SK-N-SH (cell line): ENCODE measurements at regions not wholly inside any gene's neighbourhood (a gene's known extent, or its start where the extent isn't known, plus 50 kb on each side); places are given as distances from the start of the nearest gene placed in this dataset.

Source experiments
- CTCF ChIA-PET: fragments of 300-600, 350-600 bp; formaldehyde crosslinking; extraction: SDS; loops from one replicate; lab custom pipeline; 2021; lab: Yijun Ruan, JAX
- POLR2A ChIA-PET: fragments of 350-600 bp; sonication (Branson Sonifier 250); formaldehyde crosslinking; extraction: SDS; loops from one replicate; lab custom pipeline; 2020; ENCODE audit warnings: antibody characterized with exemption, inconsistent platforms; lab: Yijun Ruan, JAX
- DNase-seq: peaks from one replicate; pipeline ENCODE4 v3.0.0; 2012
- H2AFZ ChIP-seq: fragments of 200-600 bp; sonication (generic); 2 replicates; pipeline ENCODE4 v1.8.1; 2016; ENCODE audit warnings: antibody characterized with exemption, mild to moderate bottlenecking, low read depth
- H3F3A ChIP-seq: fragments of 200-600 bp; sonication (generic); replicated peaks from 2 replicates; pipeline ENCODE3; 2016; ENCODE audit warnings: antibody characterized with exemption, mild to moderate bottlenecking; ENCODE audit not compliant: insufficient read depth
- H3K27ac ChIP-seq, 2 experiments: fragments of 200-500 bp in 1 of 2; fragments of 200-600 bp in 1 of 2; sonication (Bioruptor generic) in 1 of 2; sonication (generic), shearing (Covaris generic) in 1 of 2; 2 replicates each; pipeline versions ENCODE4 v1.5.1 to v1.6.1; 2014 to 2016; ENCODE audit warnings: low read depth in 2 of 2, inconsistent platforms in 1 of 2, low read length in 1 of 2, mild to moderate bottlenecking in 1 of 2, mixed read lengths in 1 of 2
- H3K27me3 ChIP-seq: fragments of 200-600 bp; sonication (generic), shearing (Covaris generic); 2 replicates; pipeline ENCODE4 v1.6.1; 2016; ENCODE audit warnings: mixed run types; ENCODE audit not compliant: insufficient read depth
- H3K36me3 ChIP-seq, 2 experiments: fragments of 200-500 bp in 1 of 2; fragments of 200-600 bp in 1 of 2; sonication (Bioruptor generic) in 1 of 2; sonication (generic) in 1 of 2; replicated peaks in 1 of 2; 2 replicates each; pipeline versions ENCODE3 to v1.5.1; 2014 to 2016; ENCODE audit warnings: low read length in 1 of 2, mild to moderate bottlenecking in 1 of 2; ENCODE audit not compliant: insufficient read depth in 2 of 2, control insufficient read depth in 1 of 2
- H3K4me1 ChIP-seq, 2 experiments: fragments of 200-500 bp in 1 of 2; fragments of 200-600 bp in 1 of 2; sonication (Bioruptor generic) in 1 of 2; sonication (generic), shearing (Covaris generic) in 1 of 2; 2 replicates each; pipeline versions ENCODE4 v1.5.1 to v1.6.1; 2014 to 2016; ENCODE audit warnings: low read depth in 1 of 2, low read length in 1 of 2, mixed run types in 1 of 2; ENCODE audit not compliant: insufficient read depth in 2 of 2, control insufficient read depth in 1 of 2
- H3K4me2 ChIP-seq: fragments of 200-600 bp; sonication (generic), shearing (Covaris generic); 2 replicates; pipeline ENCODE4 v1.6.1; 2017; ENCODE audit warnings: mixed run types
- H3K4me3 ChIP-seq, 2 experiments: fragments of 200-500 bp in 1 of 2; fragments of 200-600 bp in 1 of 2; sonication (Bioruptor generic) in 1 of 2; sonication (generic), shearing (Covaris generic) in 1 of 2; 2 replicates each; pipeline versions ENCODE4 v1.5.1 to v1.8.1; 2014 to 2016; ENCODE audit warnings: low read depth in 2 of 2, inconsistent platforms in 1 of 2, low read length in 1 of 2, mild to moderate bottlenecking in 1 of 2, mixed read lengths in 1 of 2, moderate library complexity in 1 of 2
- H3K79me2 ChIP-seq: fragments of 200-600 bp; sonication (generic); 2 replicates; pipeline ENCODE4 v1.8.1; 2017; ENCODE audit warnings: mild to moderate bottlenecking; ENCODE audit not compliant: insufficient read depth
- H3K9ac ChIP-seq: fragments of 200-600 bp; sonication (generic); 2 replicates; pipeline ENCODE4 v1.6.1; 2017; ENCODE audit warnings: mixed run types
- H3K9me2 ChIP-seq: fragments of 200-600 bp; sonication (generic); 2 replicates; pipeline ENCODE4 v1.6.1; 2017; ENCODE audit warnings: mixed run types
- H3K9me3 ChIP-seq: fragments of 200-600 bp; sonication (generic); 2 replicates; pipeline ENCODE4 v1.6.1; 2017; ENCODE audit warnings: mixed run types, mild to moderate bottlenecking, moderate library complexity
- H4K20me1 ChIP-seq: fragments of 200-600 bp; sonication (generic); 2 replicates; pipeline ENCODE4 v1.6.1; 2017; ENCODE audit warnings: mild to moderate bottlenecking, mixed run types; ENCODE audit not compliant: insufficient read depth
- CHD2 ChIP-seq: fragments of 150-350 bp; IDR thresholded peaks from 2 replicates; pipeline ENCODE4 v1.6.1; 2018; ENCODE audit warnings: low read length; ENCODE audit not compliant: partially characterized antibody
- ELF1 ChIP-seq: IDR thresholded peaks from 2 replicates; pipeline ENCODE4 v1.4.0; 2012
- EP300 ChIP-seq, 2 experiments: IDR thresholded peaks; 2 replicates each; pipeline versions ENCODE4 v1.4.0 to v1.6.1; 2012; ENCODE audit warnings: borderline replicate concordance in 1 of 2, low read depth in 1 of 2, low read length in 1 of 2
- EZH2phosphoT487 ChIP-seq: fragments of 200-600 bp; sonication (generic); IDR thresholded peaks from 2 replicates; pipeline ENCODE4 v1.6.1; 2017; ENCODE audit warnings: low read depth, mixed run types, mild to moderate bottlenecking, antibody characterized with exemption, moderate library complexity, borderline replicate concordance
- FOSL2 ChIP-seq: IDR thresholded peaks from 2 replicates; pipeline ENCODE4 v1.4.0; 2012; ENCODE audit warnings: low read depth, mild to moderate bottlenecking, moderate library complexity, borderline replicate concordance
- FOXM1 ChIP-seq: IDR thresholded peaks from 2 replicates; pipeline ENCODE4 v1.4.0; 2012; ENCODE audit warnings: low read depth, mild to moderate bottlenecking
- GABPA ChIP-seq: IDR thresholded peaks from 2 replicates; pipeline ENCODE4 v1.4.0; 2012; ENCODE audit warnings: low read depth, mild to moderate bottlenecking
- GATA2 ChIP-seq: sonication (generic); formaldehyde crosslinking; IDR thresholded peaks from 2 replicates; pipeline ENCODE4 v1.5.0; 2020; ENCODE audit warnings: mild to moderate bottlenecking, missing genetic modification reagents
- NRF1 ChIP-seq: IDR thresholded peaks from 2 replicates; pipeline ENCODE4 v1.6.1; 2012; ENCODE audit warnings: low read depth, mild to moderate bottlenecking, low read length
- RAD21 ChIP-seq: IDR thresholded peaks from 2 replicates; pipeline ENCODE4 v1.6.1; 2012; ENCODE audit warnings: mild to moderate bottlenecking, low read length
- RCOR1 ChIP-seq: fragments of 150-350 bp; IDR thresholded peaks from 2 replicates; pipeline ENCODE4 v1.6.1; 2017; ENCODE audit warnings: antibody characterized with exemption, low read length
- RFX5 ChIP-seq: IDR thresholded peaks from 2 replicates; pipeline ENCODE4 v1.6.1; 2012; ENCODE audit warnings: mild to moderate bottlenecking, improper control_type of control experiment, low read length
- RXRA ChIP-seq: IDR thresholded peaks from 2 replicates; pipeline ENCODE4 v1.4.0; 2012; ENCODE audit warnings: low read depth, mild to moderate bottlenecking, borderline replicate concordance
- SMC3 ChIP-seq: IDR thresholded peaks from 2 replicates; pipeline ENCODE4 v1.6.1; 2012; ENCODE audit warnings: low read depth, low read length, improper control_type of control experiment
- TAF1 ChIP-seq: IDR thresholded peaks from 2 replicates; pipeline ENCODE4 v1.6.1; 2012; ENCODE audit warnings: low read depth, mild to moderate bottlenecking, low read length, moderate library complexity, borderline replicate concordance
- TCF12 ChIP-seq: IDR thresholded peaks from 2 replicates; pipeline ENCODE4 v1.4.0; 2012
- TEAD4 ChIP-seq: IDR thresholded peaks from 2 replicates; pipeline ENCODE4 v1.4.0; 2012; ENCODE audit warnings: mild to moderate bottlenecking, borderline replicate concordance; ENCODE audit not compliant: insufficient read depth
- YY1 ChIP-seq: IDR thresholded peaks from 2 replicates; pipeline ENCODE4 v1.4.0; 2012; ENCODE audit warnings: low read depth, mild to moderate bottlenecking
- WGBS: methylation state at CpG from one replicate; pipeline ENCODE4 v1.1.6; 2017; ENCODE audit warnings: low lambda C conversion rate; 5-methylcytosine and 5-hydroxymethylcytosine counted together
- TF ChIP-seq, protein P1 (sequence below): IDR thresholded peaks from 2 replicates; pipeline ENCODE4 v1.4.0; 2012; ENCODE audit warnings: low read depth, borderline replicate concordance
- TF ChIP-seq, protein P2 (sequence below): IDR thresholded peaks from 2 replicates; pipeline ENCODE4 v1.4.0; 2012; ENCODE audit warnings: low read depth

DNA sequence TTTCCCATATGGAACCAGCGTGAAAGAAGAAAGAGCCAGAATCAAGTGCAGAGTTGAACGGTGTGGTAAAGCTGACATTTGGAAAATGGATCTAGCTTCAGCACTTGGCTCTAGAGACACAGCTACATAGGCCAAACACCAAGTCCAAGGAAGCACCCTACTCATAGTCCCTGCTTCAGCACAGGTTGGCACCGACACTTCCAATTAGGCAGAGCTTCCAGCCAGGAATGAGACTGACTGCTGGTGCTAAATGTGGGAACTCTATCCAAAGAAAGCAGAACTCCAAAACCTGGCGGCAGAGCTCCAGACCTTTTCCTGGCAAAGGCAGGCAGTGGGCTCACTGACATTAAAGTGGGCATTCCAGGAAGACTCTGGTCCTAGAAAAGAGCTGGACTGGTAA, 125.4 kb upstream of the CTNNA2 start:
- no peak overlapping the region for H3K4me3 ChIP-seq
- 21% methylated on average over 3 of the region's 4 CpGs for WGBS
- TF ChIP-seq GABPA (no peak), RAD21 (no peak)
- TF ChIP-seq, all 33 proteins: peak for 0
- ChIA-PET CTCF (interaction anchor here (0.8 kb wide), 1 partner anchor 40 kb away, joined by 3 read pairs; no protein-coding TSS in a partner anchor), POLR2A (no interaction called here)
- Histone ChIP-seq H3F3A (no peaks in the 10 kb centered on the region), H3K4me1 (no peaks in the 10 kb centered on the region), H2AFZ (no peak overlapping the region), H3K36me3 (no peaks in the 10 kb centered on the region), H3K27ac (no peak overlapping the region), H3K4me2 (no peak overlapping the region), H3K27me3 (no peaks in the 10 kb centered on the region), H3K9ac (no peak overlapping the region), H3K9me2 (no peaks in the 10 kb centered on the region), H3K79me2 (no peaks in the 10 kb centered on the region), H3K9me3 (no peaks in the 10 kb centered on the region; the same call in 1 of the 2 replicates), H4K20me1 (no peaks in the 10 kb centered on the region)
- DNase-seq = no peak

DNA sequence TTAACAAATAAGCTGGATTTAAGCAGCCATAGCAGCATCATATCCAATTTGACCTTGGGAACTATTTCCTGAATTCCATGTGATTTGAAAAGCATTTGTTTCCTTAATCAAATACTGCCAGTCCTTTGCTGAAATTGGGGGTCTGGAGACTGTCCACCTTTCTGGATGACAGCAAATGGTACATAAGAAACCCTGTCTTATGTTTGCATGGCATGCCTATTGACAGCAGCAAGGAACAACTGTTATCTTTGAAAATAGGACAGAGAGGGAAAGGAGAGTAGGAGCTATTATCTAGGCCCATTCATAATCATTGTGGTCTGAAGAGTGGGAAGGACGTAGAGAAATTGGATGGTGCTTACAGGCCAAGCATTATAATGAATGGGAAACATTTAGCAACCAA, 129.2 kb upstream of the CTNNA2 start:
- POLR2A ChIA-PET = no interaction called here
- WGBS = 0% methylated on average over 1 of the region's 1 CpG
- no peaks in the 10 kb centered on the region; the same call in 1 of the 2 replicates for H3K9me3 ChIP-seq

DNA sequence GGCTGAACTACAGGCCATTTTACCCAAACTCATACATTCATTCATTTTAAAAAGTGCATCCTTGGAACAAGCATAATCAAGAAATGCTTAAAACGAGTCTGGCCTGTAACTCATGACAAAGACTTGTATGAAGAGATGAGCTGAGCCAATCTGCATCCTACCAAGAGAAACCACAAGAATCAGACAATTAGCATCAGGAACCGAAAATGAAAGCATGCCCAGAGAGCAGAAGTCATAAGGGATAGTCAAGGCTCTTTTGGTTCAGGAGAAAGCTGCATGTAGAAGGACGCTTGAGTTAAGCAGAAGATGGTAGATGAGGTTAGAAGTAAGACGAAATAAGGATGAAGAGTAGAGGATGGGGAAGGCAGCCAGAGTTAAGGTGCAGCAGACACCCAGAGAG, 137.0 kb upstream of the CTNNA2 start:
- Histone ChIP-seq H4K20me1 (no peaks in the 10 kb centered on the region), H3F3A (no peaks in the 10 kb centered on the region), H3K4me1 (no peaks in the 10 kb centered on the region; a peak in 1 of 4 replicates), H3K9me3 (no peaks in the 10 kb centered on the region; the same call in 1 of the 2 replicates), H3K9ac (no peak overlapping the region), H3K9me2 (no peaks in the 10 kb centered on the region), H3K27me3 (no peaks in the 10 kb centered on the region), H3K27ac (no peak overlapping the region), H3K4me2 (no peak overlapping the region), H3K79me2 (no peaks in the 10 kb centered on the region), H2AFZ (no peak overlapping the region), H3K4me3 (no peak overlapping the region), H3K36me3 (no peaks in the 10 kb centered on the region)
- TF ChIP-seq ELF1 (no peak), GATA2 (CRISPR knock-in tag) (no peak), CHD2 (no peak), EZH2phosphoT487 (no peak), NRF1 (no peak), TAF1 (no peak), FOXM1 (no peak), RFX5 (no peak), EP300 (IDR thresholded peaks at IDR 0.05; ENCODE audit: borderline replicate concordance in 1 of 2, low read depth in 1 of 2, low read length in 1 of 2) (no peak), RXRA (no peak), YY1 (no peak), FOSL2 (no peak), GABPA (no peak)
- TF ChIP-seq, protein P1, sequence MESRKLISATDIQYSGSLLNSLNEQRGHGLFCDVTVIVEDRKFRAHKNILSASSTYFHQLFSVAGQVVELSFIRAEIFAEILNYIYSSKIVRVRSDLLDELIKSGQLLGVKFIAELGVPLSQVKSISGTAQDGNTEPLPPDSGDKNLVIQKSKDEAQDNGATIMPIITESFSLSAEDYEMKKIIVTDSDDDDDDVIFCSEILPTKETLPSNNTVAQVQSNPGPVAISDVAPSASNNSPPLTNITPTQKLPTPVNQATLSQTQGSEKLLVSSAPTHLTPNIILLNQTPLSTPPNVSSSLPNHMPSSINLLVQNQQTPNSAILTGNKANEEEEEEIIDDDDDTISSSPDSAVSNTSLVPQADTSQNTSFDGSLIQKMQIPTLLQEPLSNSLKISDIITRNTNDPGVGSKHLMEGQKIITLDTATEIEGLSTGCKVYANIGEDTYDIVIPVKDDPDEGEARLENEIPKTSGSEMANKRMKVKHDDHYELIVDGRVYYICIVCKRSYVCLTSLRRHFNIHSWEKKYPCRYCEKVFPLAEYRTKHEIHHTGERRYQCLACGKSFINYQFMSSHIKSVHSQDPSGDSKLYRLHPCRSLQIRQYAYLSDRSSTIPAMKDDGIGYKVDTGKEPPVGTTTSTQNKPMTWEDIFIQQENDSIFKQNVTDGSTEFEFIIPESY = no peak
- DNase-seq = no peak
- ChIA-PET CTCF (no interaction called here), POLR2A (no interaction called here)
- 5% methylated on average over 4 of the region's 4 CpGs for WGBS

More for the DNA sequence above, 129.2 kb upstream of the CTNNA2 start:
- Histone ChIP-seq H3K36me3 (no peaks in the 10 kb centered on the region), H3K4me1 (no peaks in the 10 kb centered on the region), H3K27ac (no peak overlapping the region), H4K20me1 (no peaks in the 10 kb centered on the region), H3K4me3 (no peak overlapping the region), H2AFZ (no peak overlapping the region), H3K4me2 (no peak overlapping the region), H3K9me2 (no peaks in the 10 kb centered on the region), H3K9ac (no peak overlapping the region), H3K79me2 (no peaks in the 10 kb centered on the region), H3K27me3 (no peaks in the 10 kb centered on the region), H3F3A (no peaks in the 10 kb centered on the region)
- TF ChIP-seq TEAD4 (no peak), ELF1 (no peak), TCF12 (no peak), SMC3 (no peak), YY1 (no peak), RCOR1 (no peak)
- TF ChIP-seq, protein P2, sequence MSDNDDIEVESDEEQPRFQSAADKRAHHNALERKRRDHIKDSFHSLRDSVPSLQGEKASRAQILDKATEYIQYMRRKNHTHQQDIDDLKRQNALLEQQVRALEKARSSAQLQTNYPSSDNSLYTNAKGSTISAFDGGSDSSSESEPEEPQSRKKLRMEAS = no peak
- no peak for DNase-seq
- CTCF ChIA-PET = no interaction called here
